Breast epithelium (tissue), 4 donors: ENCODE measurements at regions not wholly inside any gene's neighbourhood (a gene's known extent, or its start where the extent isn't known, plus 50 kb on each side); places are given as distances from the start of the nearest gene placed in this dataset.

Experiments used
- DNase-seq, 2 donors: peaks; one replicate each; pipeline ENCODE4 v3.0.0-alpha.2; 2019; ENCODE audit warnings: low spot score in 2 of 2
- H3K27ac ChIP-seq, 2 donors: fragments of 200-600 bp; sonication (generic) in 1 of 2; one replicate each; pipeline ENCODE4 v1.5.1; 2016 to 2019; ENCODE audit warnings: mild to moderate bottlenecking in 1 of 2
- H3K27me3 ChIP-seq, 2 donors: fragments of 200-600 bp; sonication (generic) in 1 of 2; one replicate each; pipeline versions ENCODE4 v1.5.1 to v1.6.0; 2017 to 2019; ENCODE audit warnings: control low read depth in 1 of 2, mild to moderate bottlenecking in 1 of 2
- H3K36me3 ChIP-seq: fragments of 200-600 bp; one replicate; pipeline ENCODE4 v1.5.1; 2019
- H3K4me1 ChIP-seq, 2 donors: fragments of 200-600 bp; sonication (generic); one replicate each; pipeline ENCODE4 v1.5.1; 2016 to 2019; ENCODE audit warnings: control low read depth in 1 of 2
- H3K4me3 ChIP-seq, 3 donors: fragments of 200-600 bp; sonication (generic); 1 replicate in 2 of 3; 2 replicates in 1 of 3; pipeline ENCODE4 v1.5.1; 2016 to 2019; ENCODE audit warnings: mild to moderate bottlenecking in 3 of 3, moderate library complexity in 2 of 3
- H3K9me3 ChIP-seq, 2 donors: fragments of 200-600 bp; sonication (generic) in 1 of 2; one replicate each; pipeline ENCODE4 v1.5.1; 2016 to 2019; ENCODE audit warnings: control low read depth in 1 of 2
- CTCF ChIP-seq, 3 donors: fragments of 450-650 bp; IDR thresholded peaks; one replicate each; pipeline ENCODE4 v1.5.1; 2016 to 2017; ENCODE audit warnings: antibody characterized with exemption in 3 of 3, mild to moderate bottlenecking in 3 of 3, moderate library complexity in 3 of 3
- POLR2A ChIP-seq: fragments of 450-650 bp; IDR thresholded peaks from one replicate; pipeline ENCODE4 v1.6.1; 2016; ENCODE audit warnings: antibody characterized with exemption, mild to moderate bottlenecking, moderate library complexity
- POLR2AphosphoS5 ChIP-seq, 3 donors: sonication (generic); formaldehyde crosslinking; IDR thresholded peaks; one replicate each; pipeline ENCODE4 v1.6.1; 2017; ENCODE audit warnings: antibody characterized with exemption in 3 of 3
- intact Hi-C: fragments of 100-400 bp; cut with DNase I; formaldehyde crosslinking; loops from one replicate; pipeline ENCODE4 v1.15.1; 2023; ENCODE audit warnings: low total_unique reads

GRCh38 chr16:85197611-85198566, 85.6 kb upstream of the CIBAR2 start:
- TF ChIP-seq POLR2AphosphoS5 (IDR thresholded peaks at IDR 0.05): no peak
- TF ChIP-seq POLR2A: no peak
- no peak for TF ChIP-seq CTCF (IDR thresholded peaks at IDR 0.05)
- Histone ChIP-seq H3K36me3 (no peaks in the 10 kb centered on the region), H3K27ac (no peak overlapping the region), H3K4me3 (no peak overlapping the region), H3K9me3 (no peaks in the 10 kb centered on the region), H3K27me3 (no peaks in the 10 kb centered on the region), H3K4me1 (peaks cover 0 to under 1% of the 10 kb centered on the region in 2 donors)
- no peak for DNase-seq
- intact Hi-C loops: no loop called here

DNA sequence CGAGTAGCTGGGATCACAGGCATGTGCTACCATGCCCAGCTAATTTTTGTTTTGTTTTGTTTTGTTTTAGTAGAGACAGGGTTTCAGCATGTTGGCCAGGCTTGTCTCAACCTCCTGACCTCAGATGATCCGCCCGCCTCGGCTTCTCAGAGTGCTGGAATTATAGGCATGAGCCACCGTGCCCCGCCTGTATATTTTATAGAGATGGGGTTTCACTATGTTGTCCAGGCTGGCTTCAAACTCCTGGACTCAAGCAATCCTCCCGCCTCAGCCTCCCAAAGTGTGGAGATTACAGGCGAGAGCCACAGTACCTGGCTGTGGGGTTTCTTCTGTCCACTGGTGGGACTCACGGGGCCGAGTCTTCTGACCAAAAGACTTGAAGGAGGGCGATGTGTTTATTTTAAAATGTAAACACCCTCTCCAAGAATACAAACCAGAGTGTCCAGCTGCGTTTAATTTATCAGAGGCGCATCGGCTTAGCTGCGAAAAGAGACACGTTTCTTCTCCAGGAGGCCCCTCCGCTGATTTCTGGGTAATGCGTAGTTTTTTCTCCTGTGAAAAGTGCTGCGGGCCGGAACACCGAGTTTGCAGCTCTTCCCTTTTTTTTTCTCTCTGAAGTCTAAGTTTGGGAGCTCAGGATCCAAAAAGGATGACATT, 86.9 kb upstream of the CIBAR2 start:
- Histone ChIP-seq H3K27ac (no peak overlapping the region), H3K4me3 (no peak overlapping the region), H3K27me3 (no peaks in the 10 kb centered on the region), H3K9me3 (no peaks in the 10 kb centered on the region), H3K4me1 (peaks cover 0 to 7% of the 10 kb centered on the region in 2 donors), H3K36me3 (no peaks in the 10 kb centered on the region)
- intact Hi-C loops: no loop called here
- no peak for DNase-seq
- TF ChIP-seq POLR2A (no peak), CTCF (IDR thresholded peaks at IDR 0.05) (no peak), POLR2AphosphoS5 (IDR thresholded peaks at IDR 0.05) (no peak)

DNA sequence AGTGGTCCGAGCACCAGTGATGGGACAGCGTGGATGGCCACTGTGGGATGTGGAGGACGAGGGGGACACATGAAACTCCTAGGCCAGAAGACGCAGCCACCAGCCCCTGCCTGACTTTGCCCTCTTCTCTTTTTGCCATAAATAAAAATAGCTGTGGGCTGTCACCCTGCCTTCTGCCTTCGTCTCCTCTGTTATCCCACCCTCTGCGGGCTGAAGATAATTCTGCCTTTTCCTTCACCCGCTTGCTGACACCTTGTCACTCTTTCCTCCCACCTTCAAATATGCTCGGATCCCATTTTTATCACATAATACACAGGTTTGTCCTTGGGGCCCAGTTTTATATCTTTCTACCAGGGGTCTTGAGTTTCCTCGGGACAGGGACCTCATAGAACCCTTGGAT, 87.6 kb upstream of the CIBAR2 start:
- H3K36me3 ChIP-seq: no peaks in the 10 kb centered on the region
- no peak for TF ChIP-seq POLR2A
- no peak for TF ChIP-seq POLR2AphosphoS5 (IDR thresholded peaks at IDR 0.05)
- no peak for TF ChIP-seq CTCF (IDR thresholded peaks at IDR 0.05)
- no peak overlapping the region for H3K4me3 ChIP-seq
- no peaks in the 10 kb centered on the region for H3K27me3 ChIP-seq
- no peak for DNase-seq
- H3K9me3 ChIP-seq: no peaks in the 10 kb centered on the region
- intact Hi-C loops: no loop called here
- H3K4me1 ChIP-seq: peaks cover 0 to 7% of the 10 kb centered on the region in 2 donors
- H3K27ac ChIP-seq: no peak overlapping the region

- DNase-seq: no peak
- Histone ChIP-seq H3K4me1 (peaks cover 0 to 7% of the 10 kb centered on the region in 2 donors), H3K9me3 (no peaks in the 10 kb centered on the region), H3K27ac (no peak overlapping the region), H3K36me3 (no peaks in the 10 kb centered on the region), H3K4me3 (no peak overlapping the region), H3K27me3 (no peaks in the 10 kb centered on the region)
- TF ChIP-seq POLR2A: no peak
- TF ChIP-seq CTCF (IDR thresholded peaks at IDR 0.05): no peak
- intact Hi-C loops: no loop called here
Observed at GRCh38 chr16:85200471-85201278, 88.4 kb upstream of the CIBAR2 start.
